ENCODE measurements at regions not wholly inside any gene's neighbourhood (a gene's known extent, or its start where the extent isn't known, plus 50 kb on each side); places are given as distances from the start of the nearest gene placed in this dataset.
"Not testable (repeated sequence)": the region's sequence is repeated elsewhere in the genome, so short reads cannot be mapped to it uniquely, and the experiment has no call there.

DNA sequence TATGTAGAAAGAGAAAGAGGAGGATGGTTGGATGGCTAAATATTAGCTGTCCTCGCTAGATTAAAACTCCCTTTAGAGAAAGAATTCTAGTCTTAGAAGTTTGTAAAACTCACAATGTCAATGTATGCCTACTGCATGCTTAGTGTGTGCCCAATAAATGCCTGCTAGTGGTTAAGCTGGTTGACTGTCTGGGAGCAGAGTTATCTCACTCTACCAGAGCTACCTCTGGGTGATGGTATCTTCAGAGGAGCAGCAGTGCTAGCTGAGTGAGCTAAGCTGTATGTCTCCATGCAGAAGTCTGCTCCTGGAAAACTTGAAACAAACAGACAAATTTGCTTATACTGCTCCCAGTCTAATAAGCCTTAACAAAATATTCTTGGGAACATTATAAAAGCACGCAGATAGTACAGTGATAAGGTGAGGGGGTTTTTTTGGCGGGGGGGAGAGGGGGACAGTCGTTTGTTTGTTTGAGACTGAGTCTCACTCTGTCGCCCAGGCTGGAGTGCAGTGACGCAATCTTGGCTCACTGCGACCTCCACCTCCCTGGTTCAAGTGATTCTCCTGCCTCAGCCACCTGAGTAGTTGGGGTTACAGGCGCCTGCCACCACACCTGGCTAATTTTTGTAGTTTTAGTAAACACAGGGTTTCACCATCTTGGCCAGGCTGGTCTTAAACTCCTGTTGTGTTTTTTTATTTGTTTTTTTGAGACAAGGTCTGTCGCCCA lies 202.8 kb upstream of the TSC22D1 start:
- Histone ChIP-seq H3K27me3 (no peaks in the 10 kb centered on the region), H3K9me3 (no peaks in the 10 kb centered on the region), H3K4me1 (peaks cover 0 to 4% of the 10 kb centered on the region in 2 donors), H3K27ac (no peak overlapping the region), H3K36me3 (no peaks in the 10 kb centered on the region), H3K4me3 (no peak overlapping the region)
- ATAC-seq (no peak), DNase-seq (no peak)
- intact Hi-C loops (cut with DNase I; ENCODE audit: low total_unique reads) (no loop called here), in situ Hi-C loops (cut with MboI; ENCODE audit: low sequenced_read_pairs in 4 of 4) (no loop called here)
- TF ChIP-seq POLR2A (IDR thresholded peaks at IDR 0.05), result no peak
- no peak for TF ChIP-seq CTCF (IDR thresholded peaks at IDR 0.05 in 4 of 5, conservative IDR thresholded peaks at IDR 0.05 in 1 of 5)

- H3K27ac ChIP-seq; H3K9me3 ChIP-seq; H3K4me1 ChIP-seq; ATAC-seq; in situ Hi-C loops (cut with MboI; ENCODE audit: low sequenced_read_pairs in 4 of 4); H3K27me3 ChIP-seq; DNase-seq; H3K4me3 ChIP-seq; H3K36me3 ChIP-seq; intact Hi-C loops (cut with DNase I; ENCODE audit: low total_unique reads): not testable (repeated sequence)
These were observed 199.2 kb upstream of the TSC22D1 start for GRCh38 chr13:44775290-44775689.

DNA sequence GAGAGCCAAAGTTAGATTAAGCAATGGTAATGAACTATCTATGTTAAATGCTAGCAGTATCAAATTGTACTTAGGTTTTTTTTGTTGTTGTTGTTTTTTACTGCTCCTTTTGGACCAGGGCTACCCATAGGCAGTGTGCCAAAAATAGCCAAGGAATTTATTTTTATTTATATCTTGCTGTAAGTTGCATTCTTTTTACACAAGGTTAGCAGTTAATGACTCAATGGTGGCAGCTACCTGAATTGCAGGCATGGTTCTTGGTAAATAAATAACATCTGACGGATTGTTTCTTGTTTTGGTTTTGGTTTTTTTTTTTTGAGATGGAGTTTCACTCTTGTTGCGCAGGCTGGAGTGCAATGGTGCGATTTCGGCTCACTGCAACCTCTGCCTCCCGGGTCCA lies 194.8 kb upstream of the TSC22D1 start:
- in situ Hi-C loops (cut with MboI; ENCODE audit: low sequenced_read_pairs in 4 of 4) (no loop called here), intact Hi-C loops (cut with DNase I; ENCODE audit: low total_unique reads) (no loop called here)
- H3K27me3 ChIP-seq, result no peaks in the 10 kb centered on the region
- H3K4me3 ChIP-seq, result no peak overlapping the region
- H3K27ac ChIP-seq, result no peak overlapping the region
- DNase-seq (no peak), ATAC-seq (no peak)
- TF ChIP-seq POLR2A (IDR thresholded peaks at IDR 0.05) (no peak), CTCF (IDR thresholded peaks at IDR 0.05 in 4 of 5, conservative IDR thresholded peaks at IDR 0.05 in 1 of 5) (no peak)
- no peaks in the 10 kb centered on the region for H3K9me3 ChIP-seq
- H3K36me3 ChIP-seq, result no peaks in the 10 kb centered on the region
- H3K4me1 ChIP-seq, result peaks cover 0 to 4% of the 10 kb centered on the region in 2 donors

DNA sequence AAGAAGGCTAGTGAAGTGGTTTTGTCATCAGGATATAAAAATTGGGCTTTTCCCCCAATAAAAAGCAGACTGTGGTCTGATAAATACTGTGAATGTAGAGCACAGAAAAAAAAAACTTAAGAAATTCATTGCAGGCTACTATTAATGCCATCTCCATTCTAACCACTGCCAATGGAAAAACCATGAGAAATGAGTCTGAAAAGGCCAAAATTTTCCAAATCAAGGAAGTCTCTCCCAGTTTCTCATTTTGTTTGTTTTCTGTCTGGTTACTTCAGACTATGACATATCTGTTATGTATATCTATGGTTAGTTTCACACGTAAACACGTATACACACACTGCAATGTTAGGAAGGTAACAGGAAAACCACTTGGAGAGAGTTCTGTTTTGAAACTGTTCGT lies 193.6 kb upstream of the TSC22D1 start:
- H3K27ac ChIP-seq, result no peak overlapping the region
- no peaks in the 10 kb centered on the region for H3K27me3 ChIP-seq
- H3K4me1 ChIP-seq, result peaks cover 4 to 5% of the 10 kb centered on the region in 2 donors
- in situ Hi-C loops (cut with MboI; ENCODE audit: low sequenced_read_pairs in 4 of 4) (no loop called here), intact Hi-C loops (cut with DNase I; ENCODE audit: low total_unique reads) (loop anchor here (10.0 kb wide), 1 partner anchor 285 kb away; no protein-coding TSS in a partner anchor)
- TF ChIP-seq POLR2A (IDR thresholded peaks at IDR 0.05), result no peak
- TF ChIP-seq CTCF (IDR thresholded peaks at IDR 0.05 in 4 of 5, conservative IDR thresholded peaks at IDR 0.05 in 1 of 5), result no peak
- H3K36me3 ChIP-seq, result no peaks in the 10 kb centered on the region
- H3K4me3 ChIP-seq, result no peak overlapping the region
- H3K9me3 ChIP-seq, result no peaks in the 10 kb centered on the region
- DNase-seq (no peak), ATAC-seq (no peak)

- intact Hi-C loops (cut with DNase I; ENCODE audit: low total_unique reads), result loop anchor here (10.0 kb wide), 1 partner anchor 284 kb away; no protein-coding TSS in a partner anchor
- Histone ChIP-seq H3K27ac (no peak overlapping the region), H3K4me3 (no peak overlapping the region), H3K4me1 (peaks cover 9% of the 10 kb centered on the region in 2 donors), H3K27me3 (no peaks in the 10 kb centered on the region), H3K36me3 (no peaks in the 10 kb centered on the region), H3K9me3 (no peaks in the 10 kb centered on the region)
- no peak for TF ChIP-seq CTCF (IDR thresholded peaks at IDR 0.05 in 4 of 5, conservative IDR thresholded peaks at IDR 0.05 in 1 of 5)
- no peak for TF ChIP-seq POLR2A (IDR thresholded peaks at IDR 0.05)
- in situ Hi-C loops (cut with MboI; ENCODE audit: low sequenced_read_pairs in 4 of 4), result no loop called here
- ATAC-seq, result no peak
- DNase-seq, result no peak
These were observed 192.8 kb upstream of the TSC22D1 start for GRCh38 chr13:44768775-44769581.
